Neural cell (in vitro differentiated cells): ENCODE measurements at regions not wholly inside any gene's neighbourhood (a gene's known extent, or its start where the extent isn't known, plus 50 kb on each side); places are given as distances from the start of the nearest gene placed in this dataset.
"Not testable (repeated sequence)": the region's sequence is repeated elsewhere in the genome, so short reads cannot be mapped to it uniquely, and the experiment has no call there.

Experiments used
- CTCF ChIP-seq: fragments of 450-650 bp; IDR thresholded peaks from 2 replicates; pipeline ENCODE4 v1.5.1; 2014; ENCODE audit warnings: antibody characterized with exemption, mild to moderate bottlenecking, moderate library complexity; ENCODE audit not compliant: poor library complexity, severe bottlenecking
- EZH2 ChIP-seq: fragments of 200-600, 300-800 bp; shearing (Covaris generic), sonication (generic); IDR thresholded peaks from 2 replicates; pipeline ENCODE4 v1.6.1; 2014; ENCODE audit warnings: antibody characterized with exemption, low read length, borderline replicate concordance, mild to moderate bottlenecking; ENCODE audit not compliant: insufficient read depth, poor library complexity, severe bottlenecking
- REST ChIP-seq: IDR thresholded peaks from 2 replicates; pipeline ENCODE4 v1.6.1; 2012; ENCODE audit warnings: borderline replicate concordance
- SMC3 ChIP-seq: fragments of 450-650 bp; conservative IDR thresholded peaks from 2 replicates; pipeline ENCODE4 v1.6.1; 2014; ENCODE audit warnings: antibody characterized with exemption, mild to moderate bottlenecking, moderate library complexity; ENCODE audit not compliant: poor library complexity

- TF ChIP-seq CTCF, REST, SMC3, EZH2: not testable (repeated sequence)
Measured at GRCh38 chr7:149961878-149962277, 88.1 kb downstream of the ATP6V0E2 start.
